HL-60 (cell line): ENCODE measurements at regions not wholly inside any gene's neighbourhood (a gene's known extent, or its start where the extent isn't known, plus 50 kb on each side); places are given as distances from the start of the nearest gene placed in this dataset.

Source experiments
- CTCF ChIP-seq: IDR thresholded peaks from one replicate; pipeline ENCODE4 v1.5.1; 2011; ENCODE audit warnings: low read length, control low read depth, inconsistent platforms; ENCODE audit not compliant: insufficient read depth
- POLR2AphosphoS5 ChIP-seq: IDR thresholded peaks from 2 replicates; pipeline ENCODE4 v1.6.1; 2012; ENCODE audit warnings: low read depth
- REST ChIP-seq: IDR thresholded peaks from 2 replicates; pipeline ENCODE4 v1.6.1; 2012; ENCODE audit warnings: low read depth; ENCODE audit not compliant: insufficient replicate concordance

GRCh38 chr2:182553483-182553882 is 126.6 kb upstream of the PDE1A start:
- no peak for TF ChIP-seq CTCF
- no peak for TF ChIP-seq REST
- no peak for TF ChIP-seq POLR2AphosphoS5
